Spleen (tissue), 11 donors: ENCODE measurements at regions not wholly inside any gene's neighbourhood (a gene's known extent, or its start where the extent isn't known, plus 50 kb on each side); places are given as distances from the start of the nearest gene placed in this dataset.

ENCODE experiments used
- DNase-seq: peaks from one replicate; pipeline ENCODE4 v3.0.0-alpha.2; 2020
- H3K27ac ChIP-seq, 8 donors: fragments of 200-600 bp; sonication (generic) in 7 of 8; 1 replicate in 4 of 8; 2 replicates in 4 of 8; pipeline versions ENCODE4 v1.5.0 to v1.8.0; 2016 to 2021; ENCODE audit warnings: inconsistent platforms in 4 of 8, mild to moderate bottlenecking in 4 of 8, moderate library complexity in 1 of 8
- H3K27me3 ChIP-seq, 7 donors: fragments of 200-600 bp; sonication (generic) in 6 of 7; replicated peaks in 1 of 7; 1 replicate in 4 of 7; 2 replicates in 3 of 7; pipeline versions ENCODE4 v1.5.0 to v1.8.0; 2016 to 2021; ENCODE audit warnings: inconsistent platforms in 3 of 7, mild to moderate bottlenecking in 1 of 7
- H3K36me3 ChIP-seq, 6 donors: fragments of 200-600 bp; sonication (generic) in 5 of 6; 1 replicate in 4 of 6; 2 replicates in 2 of 6; pipeline versions ENCODE4 v1.5.0 to v1.8.0; 2016 to 2021; ENCODE audit warnings: inconsistent platforms in 2 of 6
- H3K4me1 ChIP-seq, 6 donors: fragments of 200-600 bp; sonication (generic) in 5 of 6; 1 replicate in 3 of 6; 2 replicates in 3 of 6; pipeline versions ENCODE4 v1.5.0 to v1.8.0; 2016 to 2021; ENCODE audit warnings: inconsistent platforms in 3 of 6
- H3K4me3 ChIP-seq, 8 donors: fragments of 200-600 bp; sonication (generic) in 7 of 8; 1 replicate in 4 of 8; 2 replicates in 4 of 8; pipeline versions ENCODE4 v1.5.0 to v1.8.0; 2016 to 2021; ENCODE audit warnings: inconsistent platforms in 4 of 8, mild to moderate bottlenecking in 4 of 8, moderate library complexity in 2 of 8
- H3K9me3 ChIP-seq, 8 donors: fragments of 200-600 bp; sonication (generic) in 7 of 8; 1 replicate in 4 of 8; 2 replicates in 4 of 8; pipeline versions ENCODE4 v1.5.0 to v1.8.0; 2016 to 2021; ENCODE audit warnings: inconsistent platforms in 4 of 8
- CTCF ChIP-seq, 11 experiments: fragments of 200-600 bp in 7 of 11; fragments of 450-650 bp in 4 of 11; sonication (generic) in 4 of 11; IDR thresholded peaks in 8 of 11; conservative IDR thresholded peaks in 3 of 11; 1 replicate in 7 of 11; 2 replicates in 4 of 11; pipeline versions ENCODE4 v1.4.0 to v1.8.0; 2016 to 2021; ENCODE audit warnings: antibody characterized with exemption in 11 of 11, inconsistent platforms in 4 of 11, mild to moderate bottlenecking in 1 of 11
- POLR2A ChIP-seq, 3 donors: fragments of 450-650 bp; IDR thresholded peaks; one replicate each; pipeline ENCODE4 v1.5.1; 2017; ENCODE audit warnings: antibody characterized with exemption in 3 of 3, mild to moderate bottlenecking in 1 of 3
- POLR2AphosphoS5 ChIP-seq, 3 donors: sonication (generic); formaldehyde crosslinking; IDR thresholded peaks; one replicate each; pipeline ENCODE4 v1.5.1; 2017; ENCODE audit warnings: antibody characterized with exemption in 3 of 3
- WGBS, 5 donors: extraction: QIAGEN DNeasy Blood & Tissue Kit in 3 of 5; methylation state at CpG; one replicate each; pipeline versions ENCODE4 v1.1.5 to v1.1.7; 2013 to 2018; 5-methylcytosine and 5-hydroxymethylcytosine counted together
- intact Hi-C: fragments of 100-400 bp; cut with DNase I; formaldehyde crosslinking; loops from one replicate; pipeline ENCODE4 v1.15.0; 2023; ENCODE audit warnings: low total_unique reads
- donor health status: healthy with polysubstance abuse.
- donor health status: DM: no; HTN: no; CAD: no; lungs with moderate emphysema.
- donor health status: DM: no; HTN: no; CAD: no.
- donor health status: Bipolar disorder and iron deficiency.
- donor health status: healthy.
- donor health status: DM: no; HTN: no; CAD: no.
- donor health status: DM: yes; HTN: yes; CAD: no.

GRCh38 chr16:47916266-47916665, 239.5 kb downstream of the ABCC12 start:
- Histone ChIP-seq H3K4me3 (no peak overlapping the region), H3K9me3 (peaks cover 0 to 12% (median 2%) of the 10 kb centered on the region in 8 donors), H3K27me3 (peaks cover 0 to 3% (median 0%) of the 10 kb centered on the region in 7 donors), H3K4me1 (no peaks in the 10 kb centered on the region), H3K27ac (no peak overlapping the region), H3K36me3 (no peaks in the 10 kb centered on the region)
- WGBS, 5 donors = 50 to 72% (median 56%) methylated on average over 2 of the region's 2 CpGs
- intact Hi-C loops = no loop called here
- TF ChIP-seq CTCF (IDR thresholded peaks at IDR 0.05 in 8 of 11, conservative IDR thresholded peaks at IDR 0.05 in 3 of 11) = no peak
- no peak for DNase-seq

- DNase-seq = no peak
- Histone ChIP-seq H3K36me3 (no peaks in the 10 kb centered on the region), H3K4me3 (no peak overlapping the region), H3K27me3 (peaks cover 0 to 8% (median 0%) of the 10 kb centered on the region in 7 donors), H3K9me3 (peaks cover 0 to 22% (median 0%) of the 10 kb centered on the region in 8 donors), H3K4me1 (no peaks in the 10 kb centered on the region), H3K27ac (no peak overlapping the region)
- WGBS, 5 donors = 75 to 89% (median 84%) methylated on average over 13 of the region's 13 CpGs
- intact Hi-C loops = no loop called here
- no peak for TF ChIP-seq POLR2AphosphoS5 (IDR thresholded peaks at IDR 0.05)
- no peak for TF ChIP-seq POLR2A (IDR thresholded peaks at IDR 0.05)
- TF ChIP-seq CTCF (IDR thresholded peaks at IDR 0.05 in 8 of 11, conservative IDR thresholded peaks at IDR 0.05 in 3 of 11) = no peak
Measured at GRCh38 chr16:47907109-47907508, 248.7 kb downstream of the ABCC12 start.

GRCh38 chr16:47905771-47906170, 250.0 kb downstream of the ABCC12 start:
- H3K27me3 ChIP-seq = peaks cover 0 to 8% (median 0%) of the 10 kb centered on the region in 7 donors
- no peak for TF ChIP-seq POLR2A (IDR thresholded peaks at IDR 0.05)
- TF ChIP-seq CTCF (IDR thresholded peaks at IDR 0.05 in 8 of 11, conservative IDR thresholded peaks at IDR 0.05 in 3 of 11) = no peak
- TF ChIP-seq POLR2AphosphoS5 (IDR thresholded peaks at IDR 0.05) = no peak
- no peak for DNase-seq
- no peaks in the 10 kb centered on the region for H3K4me1 ChIP-seq
- intact Hi-C loops = no loop called here
- no peak overlapping the region for H3K4me3 ChIP-seq
- H3K9me3 ChIP-seq = peaks cover 0 to 22% (median 1%) of the 10 kb centered on the region in 8 donors
- no peak overlapping the region for H3K27ac ChIP-seq
- WGBS, 5 donors = 51 to 81% (median 67%) methylated on average over 3 of the region's 3 CpGs
- H3K36me3 ChIP-seq = no peaks in the 10 kb centered on the region

- WGBS, 5 donors = 75 to 85% (median 81%) methylated on average over 6 of the region's 6 CpGs
- H3K4me3 ChIP-seq = no peak overlapping the region
Measured at GRCh38 chr16:47904691-47905090, 251.1 kb downstream of the ABCC12 start.

More at GRCh38 chr16:47904691-47905090, 251.1 kb downstream of the ABCC12 start:
- peaks cover 0 to 14% (median 3%) of the 10 kb centered on the region in 8 donors for H3K9me3 ChIP-seq
- intact Hi-C loops = no loop called here
- H3K27me3 ChIP-seq = no peaks in the 10 kb centered on the region
- no peaks in the 10 kb centered on the region for H3K36me3 ChIP-seq
- H3K27ac ChIP-seq = no peak overlapping the region
- H3K4me1 ChIP-seq = no peaks in the 10 kb centered on the region
- DNase-seq = no peak
- TF ChIP-seq CTCF (IDR thresholded peaks at IDR 0.05 in 8 of 11, conservative IDR thresholded peaks at IDR 0.05 in 3 of 11) (no peak), POLR2A (IDR thresholded peaks at IDR 0.05) (no peak), POLR2AphosphoS5 (IDR thresholded peaks at IDR 0.05) (no peak)
